Neural cell (in vitro differentiated cells): ENCODE measurements at regions not wholly inside any gene's neighbourhood (a gene's known extent, or its start where the extent isn't known, plus 50 kb on each side); places are given as distances from the start of the nearest gene placed in this dataset.

Experiments
- RAD21 ChIP-seq: fragments of 450-650 bp; conservative IDR thresholded peaks from 2 replicates; pipeline ENCODE4 v1.6.1; 2014; ENCODE audit warnings: antibody characterized with exemption, mild to moderate bottlenecking, moderate library complexity
- TF ChIP-seq, protein P1 (sequence below): fragments of 450-650 bp; IDR thresholded peaks from 2 replicates; pipeline ENCODE4 v1.5.1; 2014; ENCODE audit warnings: antibody characterized with exemption, mild to moderate bottlenecking, moderate library complexity; ENCODE audit not compliant: poor library complexity, severe bottlenecking

DNA sequence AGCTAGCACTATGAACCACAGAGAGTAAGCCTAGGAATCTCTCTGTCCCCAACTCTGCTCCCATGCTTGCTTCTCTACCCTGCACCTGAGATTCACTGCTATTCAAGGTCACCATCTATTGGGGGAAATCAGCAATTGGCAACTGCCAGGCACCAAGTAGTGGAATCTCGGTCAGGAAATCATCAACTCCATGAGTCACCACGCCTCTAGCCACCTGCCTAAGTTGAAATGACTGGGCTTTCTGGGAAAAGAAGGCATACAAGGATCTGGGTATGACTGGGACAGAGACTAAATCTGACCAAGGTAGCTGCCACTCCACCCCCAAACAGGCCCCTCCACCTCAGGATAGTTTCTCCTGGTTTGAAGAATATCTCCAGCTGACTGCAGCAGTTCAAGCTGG is 464.1 kb upstream of the CBLB start:
- TF ChIP-seq, protein P1, sequence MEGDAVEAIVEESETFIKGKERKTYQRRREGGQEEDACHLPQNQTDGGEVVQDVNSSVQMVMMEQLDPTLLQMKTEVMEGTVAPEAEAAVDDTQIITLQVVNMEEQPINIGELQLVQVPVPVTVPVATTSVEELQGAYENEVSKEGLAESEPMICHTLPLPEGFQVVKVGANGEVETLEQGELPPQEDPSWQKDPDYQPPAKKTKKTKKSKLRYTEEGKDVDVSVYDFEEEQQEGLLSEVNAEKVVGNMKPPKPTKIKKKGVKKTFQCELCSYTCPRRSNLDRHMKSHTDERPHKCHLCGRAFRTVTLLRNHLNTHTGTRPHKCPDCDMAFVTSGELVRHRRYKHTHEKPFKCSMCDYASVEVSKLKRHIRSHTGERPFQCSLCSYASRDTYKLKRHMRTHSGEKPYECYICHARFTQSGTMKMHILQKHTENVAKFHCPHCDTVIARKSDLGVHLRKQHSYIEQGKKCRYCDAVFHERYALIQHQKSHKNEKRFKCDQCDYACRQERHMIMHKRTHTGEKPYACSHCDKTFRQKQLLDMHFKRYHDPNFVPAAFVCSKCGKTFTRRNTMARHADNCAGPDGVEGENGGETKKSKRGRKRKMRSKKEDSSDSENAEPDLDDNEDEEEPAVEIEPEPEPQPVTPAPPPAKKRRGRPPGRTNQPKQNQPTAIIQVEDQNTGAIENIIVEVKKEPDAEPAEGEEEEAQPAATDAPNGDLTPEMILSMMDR: no peak
- no peak for TF ChIP-seq RAD21
